Dedifferentiated amniotic fluid mesenchymal stem cell (primary cell): ENCODE measurements at regions not wholly inside any gene's neighbourhood (a gene's known extent, or its start where the extent isn't known, plus 50 kb on each side); places are given as distances from the start of the nearest gene placed in this dataset.

Experiments
- DNase-seq: peaks from one replicate; pipeline ENCODE4 v3.0.0-alpha.2; 2016; ENCODE audit errors: extremely low spot score

- no peak for DNase-seq
These were observed 60.8 kb upstream of the KCNJ15 start for GRCh38 chr21:38196036-38196435.

GRCh38 chr21:38202811-38203210, 54.0 kb upstream of the KCNJ15 start:
- DNase-seq: no peak

- DNase-seq: no peak
These were observed 53.6 kb upstream of the KCNJ15 start for GRCh38 chr21:38203229-38203628.

- no peak for DNase-seq
These were observed 50.9 kb upstream of the KCNJ15 start for GRCh38 chr21:38205940-38206339.

GRCh38 chr21:38206646-38207045, 50.1 kb upstream of the KCNJ15 start:
- no peak for DNase-seq
